ENCODE measurements at regions not wholly inside any gene's neighbourhood (a gene's known extent, or its start where the extent isn't known, plus 50 kb on each side); places are given as distances from the start of the nearest gene placed in this dataset.

DNA sequence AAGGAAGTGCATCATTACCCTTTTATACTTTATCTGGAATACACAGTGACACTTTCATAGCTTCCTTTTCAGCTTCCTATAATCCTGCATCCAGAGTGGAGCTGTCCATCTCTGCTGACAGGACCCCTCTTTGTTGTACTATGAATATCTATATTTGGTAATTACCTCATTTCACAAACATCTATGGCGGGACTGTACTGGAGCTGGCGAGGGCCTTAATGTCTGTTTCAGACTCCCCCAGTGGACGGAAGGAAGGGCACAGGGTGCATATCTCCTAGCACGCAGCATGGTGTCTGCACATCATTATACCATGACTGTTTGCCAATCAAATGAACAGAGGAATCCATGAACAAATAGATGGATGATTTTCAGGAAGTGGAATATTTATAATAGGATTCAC is 142.3 kb downstream of the SOX11 start:
- TF ChIP-seq, protein P1, sequence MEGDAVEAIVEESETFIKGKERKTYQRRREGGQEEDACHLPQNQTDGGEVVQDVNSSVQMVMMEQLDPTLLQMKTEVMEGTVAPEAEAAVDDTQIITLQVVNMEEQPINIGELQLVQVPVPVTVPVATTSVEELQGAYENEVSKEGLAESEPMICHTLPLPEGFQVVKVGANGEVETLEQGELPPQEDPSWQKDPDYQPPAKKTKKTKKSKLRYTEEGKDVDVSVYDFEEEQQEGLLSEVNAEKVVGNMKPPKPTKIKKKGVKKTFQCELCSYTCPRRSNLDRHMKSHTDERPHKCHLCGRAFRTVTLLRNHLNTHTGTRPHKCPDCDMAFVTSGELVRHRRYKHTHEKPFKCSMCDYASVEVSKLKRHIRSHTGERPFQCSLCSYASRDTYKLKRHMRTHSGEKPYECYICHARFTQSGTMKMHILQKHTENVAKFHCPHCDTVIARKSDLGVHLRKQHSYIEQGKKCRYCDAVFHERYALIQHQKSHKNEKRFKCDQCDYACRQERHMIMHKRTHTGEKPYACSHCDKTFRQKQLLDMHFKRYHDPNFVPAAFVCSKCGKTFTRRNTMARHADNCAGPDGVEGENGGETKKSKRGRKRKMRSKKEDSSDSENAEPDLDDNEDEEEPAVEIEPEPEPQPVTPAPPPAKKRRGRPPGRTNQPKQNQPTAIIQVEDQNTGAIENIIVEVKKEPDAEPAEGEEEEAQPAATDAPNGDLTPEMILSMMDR (IDR thresholded peaks at IDR 0.05; ENCODE audit: insufficient read depth, low read depth, low read length, missing control alignments), result no peak
- DNase-seq (ENCODE audit: low read depth), result no peak
- no peak overlapping the region for H3K4me3 ChIP-seq (ENCODE audit: low read length)

DNA sequence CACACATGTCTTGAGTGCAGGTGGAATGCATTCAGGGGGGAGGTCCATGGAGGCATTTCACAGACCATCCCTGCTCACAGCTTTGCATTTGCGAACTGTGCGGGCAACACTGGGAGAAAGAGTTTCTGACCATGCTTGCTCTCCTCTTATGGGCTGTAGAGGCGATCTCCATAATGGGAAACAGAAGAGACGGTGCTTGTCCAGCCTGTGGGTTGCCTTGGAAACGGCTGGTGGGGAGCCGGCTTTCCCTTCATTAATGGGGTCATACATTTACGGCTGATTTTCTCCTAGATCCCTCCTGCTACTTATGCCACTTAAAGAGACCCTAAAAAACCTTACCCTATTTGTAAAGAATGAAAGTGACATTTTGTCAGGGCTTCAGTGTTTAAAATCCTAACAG is 147.4 kb downstream of the SOX11 start:
- DNase-seq (ENCODE audit: low read depth), result no peak
- no peak overlapping the region for H3K4me3 ChIP-seq (ENCODE audit: low read length)
- TF ChIP-seq, protein P1 (IDR thresholded peaks at IDR 0.05; ENCODE audit: insufficient read depth, low read depth, low read length, missing control alignments), result no peak

DNA sequence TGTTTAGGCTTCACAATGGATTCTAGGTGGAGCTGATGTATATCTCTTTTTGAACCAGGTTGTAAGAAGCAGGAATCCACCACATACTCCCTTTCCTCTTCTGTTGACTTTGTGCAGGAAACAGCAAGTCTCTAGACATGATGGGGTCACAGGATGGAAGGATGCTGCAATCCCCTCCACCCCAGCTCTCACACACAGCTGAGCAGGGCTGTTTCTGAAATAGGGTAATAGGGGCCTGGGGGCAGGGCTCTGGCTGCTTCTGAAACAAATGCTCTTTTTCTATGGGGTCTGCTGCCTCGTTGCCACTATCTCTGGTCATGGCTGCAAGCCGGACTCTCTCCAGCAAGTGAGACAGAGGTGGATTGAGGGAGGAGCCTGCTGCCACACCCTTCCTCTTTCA is 148.9 kb downstream of the SOX11 start:
- H3K4me3 ChIP-seq (ENCODE audit: low read length), result no peak overlapping the region
- DNase-seq (ENCODE audit: low read depth), result no peak
- TF ChIP-seq, protein P1 (IDR thresholded peaks at IDR 0.05; ENCODE audit: insufficient read depth, low read depth, low read length, missing control alignments), result no peak

DNA sequence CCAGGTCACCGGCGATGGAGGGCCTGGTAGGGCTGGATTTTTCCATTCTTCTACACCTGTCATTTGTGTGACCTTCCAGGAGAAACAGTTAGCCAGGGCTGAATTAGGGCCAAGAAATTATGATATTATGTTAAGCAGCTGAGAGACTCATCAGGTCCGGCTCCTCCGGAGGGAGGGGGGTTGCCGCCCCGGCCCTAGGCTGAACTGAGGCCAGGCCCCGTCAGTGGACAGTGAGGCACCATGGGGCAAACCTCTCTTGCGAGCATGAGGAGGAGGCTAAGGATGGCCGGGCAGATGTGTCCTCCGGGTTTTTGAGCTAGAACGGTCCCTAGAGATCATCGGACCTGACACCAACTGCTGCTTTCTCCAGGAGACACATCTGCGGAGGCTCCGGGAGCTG is 150.1 kb downstream of the SOX11 start:
- no peak overlapping the region for H3K4me3 ChIP-seq (ENCODE audit: low read length)
- TF ChIP-seq, protein P1 (IDR thresholded peaks at IDR 0.05; ENCODE audit: insufficient read depth, low read depth, low read length, missing control alignments), result no peak
- no peak for DNase-seq (ENCODE audit: low read depth)

DNA sequence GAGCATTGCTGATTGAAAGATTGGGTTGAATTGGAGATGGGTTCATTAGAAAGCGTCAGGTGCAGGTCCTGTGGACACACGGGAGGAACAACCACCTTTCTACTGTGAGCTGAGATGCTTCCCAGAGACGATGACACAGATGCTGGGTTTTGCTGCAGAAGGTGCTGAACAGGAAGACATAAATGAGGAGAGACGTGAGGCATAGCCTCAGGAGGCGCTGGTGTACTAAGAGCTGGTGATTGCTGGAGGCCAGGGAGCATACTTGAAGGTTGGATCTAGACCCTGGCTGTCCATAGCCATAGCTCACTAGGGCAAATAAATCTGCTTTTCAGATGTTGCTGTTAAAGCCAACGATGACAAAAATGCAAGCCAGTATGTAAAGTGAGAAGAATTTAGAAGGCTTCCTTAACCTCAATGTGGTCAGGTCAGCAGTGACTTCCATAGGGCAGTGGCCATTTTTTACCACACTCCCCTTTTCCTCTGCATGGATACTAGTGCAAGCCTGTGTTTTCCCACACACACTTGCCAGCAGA is 153.7 kb downstream of the SOX11 start:
- no peak overlapping the region for H3K4me3 ChIP-seq (ENCODE audit: low read length)
- TF ChIP-seq, protein P1 (IDR thresholded peaks at IDR 0.05; ENCODE audit: insufficient read depth, low read depth, low read length, missing control alignments), result no peak
- DNase-seq (ENCODE audit: low read depth), result no peak

DNA sequence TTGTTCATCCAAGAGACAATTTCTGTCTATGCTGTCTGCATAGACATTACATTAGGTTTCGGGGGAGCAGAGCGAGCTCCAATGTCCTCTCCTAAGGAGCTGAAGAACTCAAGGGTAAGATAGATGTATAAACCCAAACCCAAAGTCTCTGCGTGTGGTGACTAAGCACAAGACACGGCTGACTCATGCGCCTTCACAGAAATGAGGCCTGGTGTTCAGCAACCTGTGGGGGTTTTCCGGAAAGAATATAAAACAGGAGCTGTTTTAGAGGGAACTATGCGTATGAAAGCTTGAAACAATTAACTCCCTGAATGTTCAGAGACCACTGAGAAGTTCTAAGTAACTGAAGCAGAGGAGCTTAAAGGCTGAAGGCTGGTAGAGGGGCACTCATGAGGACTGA is 154.7 kb downstream of the SOX11 start:
- DNase-seq (ENCODE audit: low read depth), result no peak
- TF ChIP-seq, protein P1 (IDR thresholded peaks at IDR 0.05; ENCODE audit: insufficient read depth, low read depth, low read length, missing control alignments), result no peak
- no peak overlapping the region for H3K4me3 ChIP-seq (ENCODE audit: low read length)

DNA sequence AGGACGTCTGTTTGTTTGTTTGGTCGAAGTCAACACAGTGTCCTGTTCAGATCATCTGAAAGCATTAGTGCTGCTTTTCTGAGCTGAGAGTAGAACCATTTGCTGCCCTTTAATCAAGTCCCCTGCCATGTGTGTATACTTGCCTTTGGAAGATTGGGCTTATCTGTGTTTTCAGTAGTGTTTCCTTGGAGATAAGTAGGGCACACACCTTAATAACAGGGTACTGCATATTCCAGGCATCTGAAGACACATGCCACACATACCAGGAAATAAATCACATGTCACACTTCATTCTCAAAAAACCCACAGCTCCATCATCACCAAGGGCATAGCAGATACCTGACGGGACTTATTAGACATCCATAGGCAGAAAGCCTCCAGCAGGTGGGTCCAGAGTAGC is 157.4 kb downstream of the SOX11 start:
- TF ChIP-seq, protein P1 (IDR thresholded peaks at IDR 0.05; ENCODE audit: insufficient read depth, low read depth, low read length, missing control alignments), result no peak
- H3K4me3 ChIP-seq (ENCODE audit: low read length), result no peak overlapping the region
- DNase-seq (ENCODE audit: low read depth), result no peak
